A549 (cell line): ENCODE measurements at regions not wholly inside any gene's neighbourhood (a gene's known extent, or its start where the extent isn't known, plus 50 kb on each side); places are given as distances from the start of the nearest gene placed in this dataset.

Experiments used
- ATAC-seq, 2 experiments: fragments of 200-7000 bp in 1 of 2; fragments of >200 bp in 1 of 2; cut with Nextera tagmentation in 1 of 2; cut with Tn5 transposase in 1 of 2; 3 replicates each; pipeline versions ENCODE4 v1.8.0 to v1.9.1; 2018 to 2020; ENCODE audit warnings: mild to moderate bottlenecking in 1 of 2, moderate library complexity in 1 of 2
- CTCF ChIA-PET: fragments of 300-600 bp; sonication (Branson Sonifier 250); formaldehyde crosslinking; extraction: SDS; loops from one replicate; lab custom pipeline; 2021; ENCODE audit warnings: antibody characterized with exemption, inconsistent platforms; lab: Yijun Ruan, JAX
- POLR2A ChIA-PET: fragments of 350-600 bp; formaldehyde crosslinking; extraction: SDS; loops from one replicate; lab custom pipeline; 2021; ENCODE audit warnings: antibody characterized with exemption, inconsistent platforms; lab: Yijun Ruan, JAX
- DNase-seq, 2 experiments: peaks; one replicate each; pipeline versions ENCODE4 v3.0.0 to v3.0.0-alpha.2; 2011 to 2016; ENCODE audit warnings: low read depth in 1 of 2, low spot score in 1 of 2
- FAIRE-seq: peaks from 2 replicates; lab custom pipeline; 2011; peaks lifted over from hg19 to GRCh38; lab: Jason Lieb, UNC
- H3K27ac ChIP-seq, 2 experiments: fragments of >200 bp; sonication (Bioruptor Twin); formaldehyde crosslinking; 3 replicates each; pipeline ENCODE4 v1.5.1; 2016 to 2017
- H3K4me1 ChIP-seq: fragments of >200 bp; sonication (Bioruptor Twin); formaldehyde crosslinking; 3 replicates; pipeline ENCODE4 v1.6.1; 2016
- H3K4me2 ChIP-seq: fragments of >200 bp; sonication (Bioruptor Twin); formaldehyde crosslinking; 3 replicates; pipeline ENCODE4 v1.6.1; 2016
- H3K4me3 ChIP-seq: fragments of >200 bp; sonication (Bioruptor Twin); formaldehyde crosslinking; 3 replicates; pipeline ENCODE4 v1.5.1; 2016
- H3K9me3 ChIP-seq: fragments of >200 bp; sonication (Bioruptor Twin); formaldehyde crosslinking; 3 replicates; pipeline ENCODE4 v1.6.1; 2016
- BHLHE40 ChIP-seq: IDR thresholded peaks from 2 replicates; pipeline ENCODE4 v1.6.1; 2012; ENCODE audit warnings: low read depth, low read length, inconsistent platforms
- CHD4 ChIP-seq: fragments of 200-600 bp; sonication (generic); IDR thresholded peaks from 2 replicates; pipeline ENCODE4 v1.6.1; 2016; ENCODE audit warnings: antibody characterized with exemption, mild to moderate bottlenecking, borderline replicate concordance
- CTCF ChIP-seq: fragments of >200 bp; sonication (Bioruptor Twin); formaldehyde crosslinking; IDR thresholded peaks from 3 replicates; pipeline ENCODE4 v1.5.1; 2016
- E2F6 ChIP-seq: IDR thresholded peaks from 2 replicates; pipeline ENCODE4 v1.6.1; 2012; ENCODE audit warnings: low read depth, borderline replicate concordance
- ESRRA ChIP-seq: fragments of 150-350 bp; IDR thresholded peaks from 2 replicates; pipeline ENCODE4 v1.6.1; 2014; ENCODE audit warnings: mild to moderate bottlenecking, low read length, borderline replicate concordance
- HDAC2 ChIP-seq: fragments of 200-600 bp; sonication (generic); IDR thresholded peaks from 2 replicates; pipeline ENCODE4 v1.6.1; 2016
- HOXB5 ChIP-seq: fragments of 250-450 bp; sonication (Bioruptor Pico); IDR thresholded peaks from 2 replicates; pipeline ENCODE4 v1.5.0; 2020; ENCODE audit warnings: mild to moderate bottlenecking, moderate library complexity
- JUNB ChIP-seq: fragments of >200 bp; sonication (Bioruptor Twin); formaldehyde crosslinking; IDR thresholded peaks from 2 replicates; pipeline ENCODE4 v1.6.1; 2016
- KDM1A ChIP-seq: fragments of 200-600 bp; sonication (generic); IDR thresholded peaks from 2 replicates; pipeline ENCODE4 v1.6.1; 2016; ENCODE audit warnings: low read depth, mild to moderate bottlenecking
- KDM5A ChIP-seq: fragments of 200-600 bp; sonication (generic); IDR thresholded peaks from 2 replicates; pipeline ENCODE4 v1.6.1; 2016; ENCODE audit warnings: antibody characterized with exemption, mild to moderate bottlenecking
- MAFK ChIP-seq: fragments of 450-650 bp; IDR thresholded peaks from 2 replicates; pipeline ENCODE4 v1.6.1; 2014; ENCODE audit not compliant: partially characterized antibody
- MAZ ChIP-seq: fragments of 150-350 bp; IDR thresholded peaks from 2 replicates; pipeline ENCODE4 v1.6.1; 2014; ENCODE audit warnings: antibody characterized with exemption, low read depth, low read length, borderline replicate concordance
- NFE2L2 ChIP-seq: fragments of 150-350 bp; conservative IDR thresholded peaks from 2 replicates; pipeline ENCODE4 v1.6.1; 2014; ENCODE audit warnings: low read length
- NR3C1 ChIP-seq: fragments of >200 bp; sonication (Bioruptor Twin); formaldehyde crosslinking; IDR thresholded peaks from 3 replicates; pipeline ENCODE4 v1.6.1; 2017
- POLR2AphosphoS2 ChIP-seq: conservative IDR thresholded peaks from 2 replicates; pipeline ENCODE4 v1.6.1; 2012; ENCODE audit warnings: low read length, improper control_type of control experiment, inconsistent platforms
- RAD21 ChIP-seq, 2 experiments: fragments of >200 bp in 1 of 2; sonication (Bioruptor Twin) in 1 of 2; formaldehyde crosslinking in 1 of 2; IDR thresholded peaks in 1 of 2; conservative IDR thresholded peaks in 1 of 2; 2 replicates in 1 of 2; 3 replicates in 1 of 2; pipeline ENCODE4 v1.6.1; 2012 to 2018; ENCODE audit warnings: inconsistent platforms in 1 of 2
- RARB ChIP-seq: fragments of 250-450 bp; sonication (Bioruptor Pico); IDR thresholded peaks from 2 replicates; pipeline ENCODE4 v1.8.0; 2021; ENCODE audit warnings: mild to moderate bottlenecking, moderate library complexity
- RCOR1 ChIP-seq: fragments of 150-350 bp; IDR thresholded peaks from 2 replicates; pipeline ENCODE4 v1.6.1; 2014; ENCODE audit warnings: antibody characterized with exemption, low read length, low read depth
- RFX5 ChIP-seq: fragments of 450-650 bp; IDR thresholded peaks from 2 replicates; pipeline ENCODE4 v1.7.1; 2014; ENCODE audit warnings: antibody characterized with exemption, mild to moderate bottlenecking, moderate library complexity
- RNF2 ChIP-seq: fragments of 200-600 bp; sonication (generic); IDR thresholded peaks from 2 replicates; pipeline ENCODE4 v1.6.1; 2016; ENCODE audit warnings: low read depth, mild to moderate bottlenecking, antibody characterized with exemption, moderate library complexity, borderline replicate concordance
- SREBF2 ChIP-seq: fragments of 450-650 bp; IDR thresholded peaks from 2 replicates; pipeline ENCODE4 v1.6.1; 2014; ENCODE audit warnings: mild to moderate bottlenecking, moderate library complexity
- TFCP2L1 ChIP-seq: fragments of 250-450 bp; sonication (Bioruptor Pico); IDR thresholded peaks from 2 replicates; pipeline ENCODE4 v1.5.0; 2021; ENCODE audit warnings: mild to moderate bottlenecking
- ZC3H11A ChIP-seq: fragments of 450-650 bp; IDR thresholded peaks from 2 replicates; pipeline ENCODE4 v1.6.1; 2014; ENCODE audit warnings: antibody characterized with exemption, mild to moderate bottlenecking
- ZFP36 ChIP-seq: fragments of 450-650 bp; IDR thresholded peaks from 2 replicates; pipeline ENCODE4 v1.6.1; 2014; ENCODE audit warnings: borderline replicate concordance; ENCODE audit not compliant: partially characterized antibody
- ZNF302 ChIP-seq: fragments of 250-450 bp; sonication (Bioruptor Pico); IDR thresholded peaks from 2 replicates; pipeline ENCODE4 v1.9.0; 2021; ENCODE audit warnings: inconsistent platforms, mild to moderate bottlenecking, moderate library complexity
- ZSCAN20 ChIP-seq: fragments of 250-450 bp; sonication (Bioruptor Pico); IDR thresholded peaks from 2 replicates; pipeline ENCODE4 v1.8.0; 2022; ENCODE audit warnings: mild to moderate bottlenecking, moderate library complexity
- WGBS: methylation state at CpG from one replicate; pipeline ENCODE4 v1.1.6; 2017; ENCODE audit errors: missing lambda C conversion rate; 5-methylcytosine and 5-hydroxymethylcytosine counted together
- TF ChIP-seq, protein P1 (sequence below): IDR thresholded peaks from 2 replicates; pipeline ENCODE4 v1.6.1; 2012
- TF ChIP-seq, protein P2 (sequence below): IDR thresholded peaks from 2 replicates; pipeline ENCODE4 v1.6.1; 2012

DNA sequence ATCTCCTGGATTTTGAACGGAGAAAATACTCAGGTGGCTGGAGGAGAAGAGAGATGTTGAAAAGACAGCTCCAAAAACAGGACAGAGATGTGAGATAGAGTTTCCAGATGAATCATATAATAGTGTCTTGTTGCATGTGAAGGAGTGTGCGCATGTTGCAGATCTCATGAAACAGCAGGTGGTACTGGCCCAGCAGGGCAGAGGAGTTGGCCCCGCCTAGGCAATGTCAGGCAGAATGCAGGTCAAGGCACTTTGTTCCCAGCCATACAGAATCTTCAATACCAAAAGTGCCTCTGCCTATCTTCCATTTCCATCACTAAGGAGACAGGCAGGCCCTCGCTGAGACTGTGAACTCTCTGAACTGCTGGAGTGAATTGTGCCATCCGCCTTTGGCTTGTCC is 63.9 kb upstream of the FAT1 start:
- ATAC-seq = no peak
- CTCF ChIA-PET = no interaction called here

GRCh38 chr4:186789651-186790050 is 66.0 kb upstream of the FAT1 start:
- TF ChIP-seq ZNF302 (CRISPR knock-in tag) (no peak), KDM1A (no peak), HOXB5 (CRISPR knock-in tag) (no peak), CTCF (no peak), HDAC2 (no peak), RFX5 (no peak), ZC3H11A (no peak), TFCP2L1 (CRISPR knock-in tag) (no peak), RCOR1 (no peak), E2F6 (no peak), JUNB (no peak), CHD4 (no peak), RARB (CRISPR knock-in tag) (no peak)
- TF ChIP-seq, protein P1, sequence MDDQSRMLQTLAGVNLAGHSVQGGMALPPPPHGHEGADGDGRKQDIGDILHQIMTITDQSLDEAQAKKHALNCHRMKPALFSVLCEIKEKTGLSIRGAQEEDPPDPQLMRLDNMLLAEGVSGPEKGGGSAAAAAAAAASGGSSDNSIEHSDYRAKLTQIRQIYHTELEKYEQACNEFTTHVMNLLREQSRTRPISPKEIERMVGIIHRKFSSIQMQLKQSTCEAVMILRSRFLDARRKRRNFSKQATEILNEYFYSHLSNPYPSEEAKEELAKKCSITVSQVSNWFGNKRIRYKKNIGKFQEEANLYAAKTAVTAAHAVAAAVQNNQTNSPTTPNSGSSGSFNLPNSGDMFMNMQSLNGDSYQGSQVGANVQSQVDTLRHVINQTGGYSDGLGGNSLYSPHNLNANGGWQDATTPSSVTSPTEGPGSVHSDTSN = no peak
- TF ChIP-seq, protein P2, sequence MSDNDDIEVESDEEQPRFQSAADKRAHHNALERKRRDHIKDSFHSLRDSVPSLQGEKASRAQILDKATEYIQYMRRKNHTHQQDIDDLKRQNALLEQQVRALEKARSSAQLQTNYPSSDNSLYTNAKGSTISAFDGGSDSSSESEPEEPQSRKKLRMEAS = no peak
- no peak overlapping the region for H3K27ac ChIP-seq
- peaks cover 10% of the 10 kb centered on the region; the same call in 2 of the 3 replicates for H3K4me1 ChIP-seq
- no peak overlapping the region for H3K4me3 ChIP-seq
- DNase-seq = no peak
- no peak for FAIRE-seq
- ChIA-PET CTCF (no interaction called here), POLR2A (no interaction called here)
- no peak for ATAC-seq
- 71% methylated on average over 3 of the region's 3 CpGs for WGBS
- no peaks in the 10 kb centered on the region for H3K9me3 ChIP-seq
- H3K4me2 ChIP-seq = no peak overlapping the region

More for the DNA sequence above, 63.9 kb upstream of the FAT1 start:
- Histone ChIP-seq H3K4me1 (peaks cover 10% of the 10 kb centered on the region; the same call in 2 of the 3 replicates), H3K9me3 (no peaks in the 10 kb centered on the region), H3K4me2 (no peak overlapping the region), H3K27ac (no peak overlapping the region), H3K4me3 (no peak overlapping the region)
- 81% methylated on average over 5 of the region's 5 CpGs for WGBS
- POLR2A ChIA-PET = no interaction called here
- FAIRE-seq (no peak), DNase-seq (no peak)
- TF ChIP-seq MAZ (no peak), ZSCAN20 (CRISPR knock-in tag) (no peak), NFE2L2 (no peak), KDM5A (no peak), POLR2AphosphoS2 (no peak)

DNA sequence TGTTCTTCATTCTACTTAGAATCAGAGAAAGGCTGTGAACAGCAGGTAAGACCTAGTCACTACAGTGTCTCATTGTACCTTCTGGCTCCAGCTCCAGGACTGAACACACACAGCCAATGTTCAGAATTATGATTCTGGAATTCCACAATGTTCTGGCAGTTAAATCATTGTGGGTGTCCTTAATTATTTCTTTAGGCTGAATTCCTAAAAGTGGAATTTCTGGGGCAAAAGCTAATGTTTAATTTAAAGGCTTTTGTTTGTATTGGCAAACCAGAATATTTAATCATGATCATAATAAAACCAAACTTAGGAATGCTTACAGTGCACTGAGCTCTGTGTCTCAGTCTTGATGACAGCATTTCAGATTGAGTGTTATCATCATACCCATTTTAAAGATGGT is 67.0 kb upstream of the FAT1 start:
- no peak for ATAC-seq
- no peak overlapping the region for H3K4me2 ChIP-seq
- peaks cover 10% of the 10 kb centered on the region; the same call in 2 of the 3 replicates for H3K4me1 ChIP-seq
- TF ChIP-seq ZC3H11A = no peak
- TF ChIP-seq SREBF2 = no peak
- TF ChIP-seq NR3C1 = no peak
- no peak for TF ChIP-seq RNF2
- no peak for TF ChIP-seq RAD21 (conservative IDR thresholded peaks at IDR 0.05 in 1 of 2, IDR thresholded peaks at IDR 0.05 in 1 of 2)
- TF ChIP-seq ZNF302 (CRISPR knock-in tag) = no peak
- no peak for TF ChIP-seq ZFP36
- no peak for TF ChIP-seq ESRRA
- no peak for TF ChIP-seq E2F6
- TF ChIP-seq MAFK = no peak
- no peak for TF ChIP-seq BHLHE40
- no peak for TF ChIP-seq RCOR1
- TF ChIP-seq RARB (CRISPR knock-in tag) = no peak
- H3K27ac ChIP-seq = no peak overlapping the region
- ChIA-PET CTCF (no interaction called here), POLR2A (no interaction called here)
- no peak for FAIRE-seq
- no peaks in the 10 kb centered on the region for H3K9me3 ChIP-seq
- no peak overlapping the region for H3K4me3 ChIP-seq
- DNase-seq = no peak
